Vagina (tissue), 2 donors: ENCODE measurements at regions not wholly inside any gene's neighbourhood (a gene's known extent, or its start where the extent isn't known, plus 50 kb on each side); places are given as distances from the start of the nearest gene placed in this dataset.

ENCODE experiments used
- DNase-seq, 2 donors: peaks; one replicate each; pipeline ENCODE4 v3.0.0-alpha.2; 2017; ENCODE audit errors: extremely low spot score in 2 of 2
- H3K27ac ChIP-seq: fragments of 200-600 bp; sonication (generic); one replicate; pipeline ENCODE4 v1.5.1; 2019
- H3K27me3 ChIP-seq: fragments of 200-600 bp; sonication (generic); one replicate; pipeline ENCODE4 v1.5.1; 2019
- H3K36me3 ChIP-seq, 2 donors: fragments of 200-600 bp; sonication (generic); one replicate each; pipeline ENCODE4 v1.5.1; 2017 to 2019
- H3K4me1 ChIP-seq: fragments of 200-600 bp; sonication (generic); one replicate; pipeline ENCODE4 v1.5.1; 2019
- H3K4me3 ChIP-seq, 2 donors: fragments of 200-600 bp; sonication (generic); 1 replicate in 1 of 2; 2 replicates in 1 of 2; pipeline ENCODE4 v1.5.1; 2016 to 2019
- H3K9me3 ChIP-seq: fragments of 200-600 bp; sonication (generic); one replicate; pipeline ENCODE4 v1.5.1; 2019
- POLR2A ChIP-seq, 2 donors: fragments of 450-650 bp; IDR thresholded peaks; one replicate each; pipeline ENCODE4 v1.6.1; 2017; ENCODE audit warnings: antibody characterized with exemption in 2 of 2, mild to moderate bottlenecking in 2 of 2, moderate library complexity in 2 of 2
- POLR2AphosphoS5 ChIP-seq, 2 donors: sonication (generic); formaldehyde crosslinking; IDR thresholded peaks; one replicate each; pipeline ENCODE4 v1.9.0; 2017; ENCODE audit warnings: antibody characterized with exemption in 2 of 2, mild to moderate bottlenecking in 2 of 2, low read depth in 1 of 2; ENCODE audit not compliant: insufficient read depth in 1 of 2
- intact Hi-C: fragments of 100-400 bp; cut with DNase I; formaldehyde crosslinking; loops from one replicate; pipeline ENCODE4 v1.15.1; 2023
- TF ChIP-seq, protein P1 (sequence below), 3 experiments: fragments of 450-650 bp in 2 of 3; fragments of 200-600 bp in 1 of 3; sonication (generic) in 1 of 3; IDR thresholded peaks; one replicate each; pipeline ENCODE4 v1.5.1; 2017 to 2019; ENCODE audit warnings: antibody characterized with exemption in 3 of 3, mild to moderate bottlenecking in 2 of 3, moderate library complexity in 2 of 3

DNA sequence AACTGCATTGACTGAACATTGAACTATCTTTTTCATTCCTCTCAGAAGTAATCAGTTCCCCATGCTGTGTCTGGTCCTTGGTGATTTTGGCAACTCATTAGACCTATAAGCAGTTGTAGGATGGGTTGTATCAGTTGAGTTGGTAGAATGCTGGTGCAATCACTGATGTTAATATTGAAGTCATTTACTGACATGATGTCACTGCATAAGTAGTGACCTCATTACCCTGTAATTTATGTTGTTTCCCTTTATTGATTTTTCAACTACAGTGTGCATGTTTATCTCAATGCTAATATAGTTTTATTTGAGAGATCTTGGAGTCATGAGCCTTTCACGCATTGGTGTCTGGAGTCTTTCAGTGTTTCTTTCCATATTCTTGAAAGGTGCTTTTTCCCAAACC, 275.0 kb downstream of the SPATA31D1 start:
- intact Hi-C loops = no loop called here
- DNase-seq = no peak
- TF ChIP-seq POLR2A (IDR thresholded peaks at IDR 0.05) = no peak
- TF ChIP-seq, protein P1, sequence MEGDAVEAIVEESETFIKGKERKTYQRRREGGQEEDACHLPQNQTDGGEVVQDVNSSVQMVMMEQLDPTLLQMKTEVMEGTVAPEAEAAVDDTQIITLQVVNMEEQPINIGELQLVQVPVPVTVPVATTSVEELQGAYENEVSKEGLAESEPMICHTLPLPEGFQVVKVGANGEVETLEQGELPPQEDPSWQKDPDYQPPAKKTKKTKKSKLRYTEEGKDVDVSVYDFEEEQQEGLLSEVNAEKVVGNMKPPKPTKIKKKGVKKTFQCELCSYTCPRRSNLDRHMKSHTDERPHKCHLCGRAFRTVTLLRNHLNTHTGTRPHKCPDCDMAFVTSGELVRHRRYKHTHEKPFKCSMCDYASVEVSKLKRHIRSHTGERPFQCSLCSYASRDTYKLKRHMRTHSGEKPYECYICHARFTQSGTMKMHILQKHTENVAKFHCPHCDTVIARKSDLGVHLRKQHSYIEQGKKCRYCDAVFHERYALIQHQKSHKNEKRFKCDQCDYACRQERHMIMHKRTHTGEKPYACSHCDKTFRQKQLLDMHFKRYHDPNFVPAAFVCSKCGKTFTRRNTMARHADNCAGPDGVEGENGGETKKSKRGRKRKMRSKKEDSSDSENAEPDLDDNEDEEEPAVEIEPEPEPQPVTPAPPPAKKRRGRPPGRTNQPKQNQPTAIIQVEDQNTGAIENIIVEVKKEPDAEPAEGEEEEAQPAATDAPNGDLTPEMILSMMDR (IDR thresholded peaks at IDR 0.05) = no peak
- TF ChIP-seq POLR2AphosphoS5 (IDR thresholded peaks at IDR 0.05; ENCODE audit: insufficient read depth in 1 of 2, low read depth in 1 of 2) = no peak

DNA sequence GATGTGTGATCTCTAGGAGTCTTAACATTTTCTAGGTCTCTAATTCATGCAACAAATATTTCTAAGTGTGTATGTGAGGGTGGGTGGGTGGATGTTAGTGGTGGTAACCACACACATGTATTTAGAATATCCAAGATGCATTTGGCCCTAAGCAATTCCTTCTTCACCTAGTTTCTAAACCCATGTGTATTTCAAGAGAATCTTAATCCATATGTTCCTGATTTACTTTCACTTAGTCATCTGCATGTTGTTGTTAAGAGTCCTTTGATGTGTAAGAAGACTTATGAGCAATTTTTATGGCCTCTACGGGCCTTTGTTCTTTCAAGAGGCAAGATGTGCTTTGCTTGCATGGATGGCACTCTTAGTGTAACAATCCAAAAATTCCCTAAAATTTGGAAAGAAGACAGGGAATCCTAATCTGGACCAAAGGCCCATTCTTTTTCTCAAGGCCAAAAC, 282.6 kb downstream of the SPATA31D1 start:
- Histone ChIP-seq H3K27ac (no peak overlapping the region), H3K27me3 (no peaks in the 10 kb centered on the region), H3K4me3 (no peak overlapping the region), H3K4me1 (no peaks in the 10 kb centered on the region), H3K9me3 (no peaks in the 10 kb centered on the region), H3K36me3 (no peaks in the 10 kb centered on the region)
- intact Hi-C loops = no loop called here
- TF ChIP-seq POLR2A (IDR thresholded peaks at IDR 0.05) = no peak
- no peak for TF ChIP-seq POLR2AphosphoS5 (IDR thresholded peaks at IDR 0.05; ENCODE audit: insufficient read depth in 1 of 2, low read depth in 1 of 2)
- TF ChIP-seq, protein P1 (IDR thresholded peaks at IDR 0.05) = no peak
- no peak for DNase-seq

More for the DNA sequence above, 275.0 kb downstream of the SPATA31D1 start:
- Histone ChIP-seq H3K27ac (no peak overlapping the region), H3K4me3 (no peak overlapping the region), H3K27me3 (no peaks in the 10 kb centered on the region), H3K36me3 (no peaks in the 10 kb centered on the region), H3K9me3 (no peaks in the 10 kb centered on the region), H3K4me1 (no peaks in the 10 kb centered on the region)

DNA sequence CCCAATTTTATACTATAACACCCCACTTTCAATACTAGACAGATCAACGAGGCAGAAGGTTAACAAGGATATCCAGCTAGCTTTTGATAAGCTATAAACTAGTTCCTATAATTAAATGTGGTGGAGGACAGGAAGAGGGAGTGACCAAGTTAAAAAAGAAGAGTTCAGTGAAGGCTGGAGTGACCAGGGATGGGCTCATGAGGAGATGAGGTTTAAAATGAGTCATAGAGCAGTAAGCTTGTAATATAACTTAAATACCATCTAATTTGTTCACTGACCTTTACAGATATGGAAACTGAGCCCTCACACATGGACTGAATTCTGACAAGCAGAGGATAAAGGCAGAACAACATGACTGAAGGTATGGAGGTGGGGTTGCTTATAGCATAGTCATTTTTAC, 284.5 kb downstream of the SPATA31D1 start:
- H3K27ac ChIP-seq = no peak overlapping the region
- no peaks in the 10 kb centered on the region for H3K36me3 ChIP-seq
- no peak for DNase-seq
- no peaks in the 10 kb centered on the region for H3K27me3 ChIP-seq
- no peak for TF ChIP-seq POLR2A (IDR thresholded peaks at IDR 0.05)
- TF ChIP-seq, protein P1 (IDR thresholded peaks at IDR 0.05) = no peak
- no peak for TF ChIP-seq POLR2AphosphoS5 (IDR thresholded peaks at IDR 0.05; ENCODE audit: insufficient read depth in 1 of 2, low read depth in 1 of 2)
- intact Hi-C loops = no loop called here
- H3K9me3 ChIP-seq = no peaks in the 10 kb centered on the region
- no peaks in the 10 kb centered on the region for H3K4me1 ChIP-seq
- H3K4me3 ChIP-seq = no peak overlapping the region

DNA sequence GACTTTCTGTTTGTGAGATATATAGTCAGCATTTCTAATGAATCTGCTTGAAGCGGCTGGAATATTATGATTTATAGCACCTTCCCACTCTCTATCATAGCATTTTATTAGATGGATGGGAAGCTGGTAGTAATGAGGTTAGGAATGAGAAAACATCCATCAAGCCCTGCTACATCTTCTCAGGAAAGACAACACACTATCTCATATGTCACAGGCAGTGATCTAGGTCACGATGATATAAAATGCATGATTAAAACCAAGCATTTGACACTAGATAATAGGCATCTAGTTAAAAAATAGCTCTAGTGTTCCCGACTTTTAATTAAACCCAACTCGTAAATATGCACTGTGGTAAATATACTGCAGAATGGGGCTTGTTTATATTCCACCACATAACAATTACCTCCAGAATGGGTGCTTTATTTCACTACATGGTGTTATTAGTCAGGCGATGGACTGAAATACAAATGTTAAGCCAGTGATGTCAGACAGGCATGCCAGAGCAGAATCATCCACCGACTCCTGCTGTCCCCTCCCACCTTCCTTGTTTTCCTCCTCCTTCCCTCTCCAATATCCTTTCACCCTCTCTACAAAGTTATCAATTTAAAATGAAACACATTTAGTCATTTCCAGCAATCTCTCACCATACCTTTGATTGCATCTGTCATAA, 286.8 kb downstream of the SPATA31D1 start:
- no peaks in the 10 kb centered on the region for H3K9me3 ChIP-seq
- H3K4me1 ChIP-seq = no peaks in the 10 kb centered on the region
- no peak overlapping the region for H3K27ac ChIP-seq
- no peaks in the 10 kb centered on the region for H3K27me3 ChIP-seq
- no peak overlapping the region for H3K4me3 ChIP-seq
- DNase-seq = no peak
- TF ChIP-seq POLR2AphosphoS5 (IDR thresholded peaks at IDR 0.05; ENCODE audit: insufficient read depth in 1 of 2, low read depth in 1 of 2) = no peak
- TF ChIP-seq, protein P1 (IDR thresholded peaks at IDR 0.05) = no peak
- intact Hi-C loops = no loop called here
- no peaks in the 10 kb centered on the region for H3K36me3 ChIP-seq

DNA sequence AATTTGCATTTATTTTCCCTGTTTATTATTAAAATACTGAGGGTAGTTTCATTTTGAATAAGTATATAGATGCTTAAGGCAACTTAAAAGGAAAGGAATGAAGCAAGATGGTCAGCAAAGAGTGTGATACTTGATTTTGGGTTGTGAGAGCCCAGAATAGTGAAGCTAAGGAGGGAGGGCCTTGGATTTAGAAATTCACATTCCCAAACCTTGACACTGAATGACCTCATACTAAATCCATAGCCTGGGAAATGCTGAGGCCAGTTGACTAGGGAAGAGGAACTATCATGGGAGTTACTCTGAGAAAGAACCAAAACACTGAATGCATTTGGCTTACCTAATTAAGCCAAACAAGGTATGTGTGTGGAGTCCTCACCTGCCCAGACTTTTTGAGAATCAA, 292.5 kb downstream of the SPATA31D1 start:
- TF ChIP-seq, protein P1 (IDR thresholded peaks at IDR 0.05) = no peak
- TF ChIP-seq POLR2AphosphoS5 (IDR thresholded peaks at IDR 0.05; ENCODE audit: insufficient read depth in 1 of 2, low read depth in 1 of 2) = no peak
- TF ChIP-seq POLR2A (IDR thresholded peaks at IDR 0.05) = no peak
- H3K36me3 ChIP-seq = no peaks in the 10 kb centered on the region
- H3K9me3 ChIP-seq = no peaks in the 10 kb centered on the region
- H3K4me3 ChIP-seq = no peak overlapping the region
- no peak overlapping the region for H3K27ac ChIP-seq
- no peak for DNase-seq
- H3K4me1 ChIP-seq = no peaks in the 10 kb centered on the region
- H3K27me3 ChIP-seq = no peaks in the 10 kb centered on the region
- intact Hi-C loops = no loop called here
